ENCODE measurements at regions not wholly inside any gene's neighbourhood (a gene's known extent, or its start where the extent isn't known, plus 50 kb on each side); places are given as distances from the start of the nearest gene placed in this dataset.
"Not testable (repeated sequence)": the region's sequence is repeated elsewhere in the genome, so short reads cannot be mapped to it uniquely, and the experiment has no call there.

- DNase-seq (ENCODE audit: low spot score): no peak
- TF ChIP-seq CTCF (IDR thresholded peaks at IDR 0.05; ENCODE audit: extremely low read depth, insufficient read depth, missing control alignments): no peak
- in situ Hi-C loops (cut with MboI; ENCODE audit: low pct_unique_long_range_greater_than_20kb, low sequenced_read_pairs, unreplicated experiment): no loop called here
These were observed 440.1 kb downstream of the RBFOX1 start for GRCh38 chr16:7772722-7773121.

- DNase-seq (ENCODE audit: low spot score); in situ Hi-C loops (cut with MboI; ENCODE audit: low pct_unique_long_range_greater_than_20kb, low sequenced_read_pairs, unreplicated experiment): not testable (repeated sequence)
These were observed 436.4 kb downstream of the RBFOX1 start for GRCh38 chr16:7769091-7769490.

GRCh38 chr16:7765079-7765550, 432.5 kb downstream of the RBFOX1 start:
- no peak for TF ChIP-seq CTCF (IDR thresholded peaks at IDR 0.05; ENCODE audit: extremely low read depth, insufficient read depth, missing control alignments)
- DNase-seq (ENCODE audit: low spot score): no peak
- in situ Hi-C loops (cut with MboI; ENCODE audit: low pct_unique_long_range_greater_than_20kb, low sequenced_read_pairs, unreplicated experiment): no loop called here

- TF ChIP-seq CTCF (IDR thresholded peaks at IDR 0.05; ENCODE audit: extremely low read depth, insufficient read depth, missing control alignments): no peak
- in situ Hi-C loops (cut with MboI; ENCODE audit: low pct_unique_long_range_greater_than_20kb, low sequenced_read_pairs, unreplicated experiment): no loop called here
- DNase-seq (ENCODE audit: low spot score): no peak
These were observed 430.5 kb downstream of the RBFOX1 start for GRCh38 chr16:7763111-7763510.

Measured in GM13977 (cell line).